HG03521 (cell line): ENCODE measurements at regions not wholly inside any gene's neighbourhood (a gene's known extent, or its start where the extent isn't known, plus 50 kb on each side); places are given as distances from the start of the nearest gene placed in this dataset.
"Not testable (repeated sequence)": the region's sequence is repeated elsewhere in the genome, so short reads cannot be mapped to it uniquely, and the experiment has no call there.

Source experiments
- ATAC-seq: cut with Tn5 transposase; IDR thresholded peaks from one replicate; pipeline ENCODE4 v1.9.1; 2021; ENCODE audit warnings: mild to moderate bottlenecking, moderate library complexity; ENCODE audit not compliant: unreplicated experiment

- no peak for ATAC-seq
Observed at GRCh38 chrX:4182408-4182806, 469.0 kb upstream of the PRKX start.

- ATAC-seq: no peak
Observed at GRCh38 chrX:4181782-4182407, 468.4 kb upstream of the PRKX start.

- no peak for ATAC-seq
Observed at GRCh38 chrX:4179031-4179430, 465.6 kb upstream of the PRKX start.

GRCh38 chrX:4175221-4175620 is 461.8 kb upstream of the PRKX start:
- no peak for ATAC-seq

GRCh38 chrX:4173743-4174142 is 460.3 kb upstream of the PRKX start:
- ATAC-seq: no peak

- no peak for ATAC-seq
Observed at GRCh38 chrX:4151798-4152197, 438.3 kb upstream of the PRKX start.

- ATAC-seq: no peak
Observed at GRCh38 chrX:4150259-4150658, 436.8 kb upstream of the PRKX start.

GRCh38 chrX:4129626-4130025 is 416.2 kb upstream of the PRKX start:
- no peak for ATAC-seq

GRCh38 chrX:4118666-4119530 is 405.4 kb upstream of the PRKX start:
- no peak for ATAC-seq

- ATAC-seq: no peak
Observed at GRCh38 chrX:4110964-4111363, 397.5 kb upstream of the PRKX start.

GRCh38 chrX:4094926-4095325 is 381.5 kb upstream of the PRKX start:
- ATAC-seq: no peak

- ATAC-seq: no peak
Observed at GRCh38 chrX:4091046-4091760, 377.8 kb upstream of the PRKX start.

GRCh38 chrX:4059893-4060292 is 346.4 kb upstream of the PRKX start:
- no peak for ATAC-seq

GRCh38 chrX:4043951-4044350 is 330.5 kb upstream of the PRKX start:
- no peak for ATAC-seq

GRCh38 chrX:4035874-4036273 is 322.4 kb upstream of the PRKX start:
- ATAC-seq: no peak

GRCh38 chrX:4028151-4028550 is 314.7 kb upstream of the PRKX start:
- no peak for ATAC-seq

- ATAC-seq: no peak
Observed at GRCh38 chrX:4005281-4005680, 291.8 kb upstream of the PRKX start.

- no peak for ATAC-seq
Observed at GRCh38 chrX:4004822-4005221, 291.4 kb upstream of the PRKX start.

- ATAC-seq: no peak
Observed at GRCh38 chrX:3994315-3994714, 280.9 kb upstream of the PRKX start.

GRCh38 chrX:3990569-3990968 is 277.1 kb upstream of the PRKX start:
- ATAC-seq: no peak

GRCh38 chrX:3972104-3972858 is 258.8 kb upstream of the PRKX start:
- not testable (repeated sequence) for ATAC-seq
